Heart left ventricle (tissue), 13 donors: ENCODE measurements at regions not wholly inside any gene's neighbourhood (a gene's known extent, or its start where the extent isn't known, plus 50 kb on each side); places are given as distances from the start of the nearest gene placed in this dataset.

ENCODE experiments used
- POLR2A ChIP-seq, 2 donors: fragments of 450-650 bp; IDR thresholded peaks; one replicate each; pipeline ENCODE4 v1.6.1; 2017; ENCODE audit warnings: antibody characterized with exemption in 2 of 2, mild to moderate bottlenecking in 2 of 2, moderate library complexity in 2 of 2
- TF ChIP-seq, protein P1 (sequence below), 12 donors: fragments of 200-600 bp; sonication (generic) in 4 of 12; IDR thresholded peaks; one replicate each; pipeline versions ENCODE4 v1.5.0 to v1.8.0; 2018 to 2022; ENCODE audit warnings: antibody characterized with exemption in 12 of 12, mild to moderate bottlenecking in 5 of 12
- donor health status: ischemic (EF 13 %, LVEDD 7.1; RV severe dilation, severe dysfunction).
- donor health status: DM: no; HTN: yes; CAD: no.
- donor health status: DM: no; HTN: no; CAD: no.
- donor health status: ischemic (EF 25% LVEDD 6.9; RV normal size, moderate dysfunction).
- donor health status: ischemic (EF 25% LVEDD 5.7; RV mildly dilated, moderate dysfunction).
- donor health status: ischemic (EF 35%, LVEDD 5.7; RV mildly dilated, moderate dysfunction).
- donor health status: nonischemic (EF 11% LVEDD 7.7; RV severe dilation, severe dysfunction).
- donor health status: DM: yes; HTN: yes; CAD: no.
- donor health status: PGD.
- donor health status: ischemic (EF 29% LVEDD 5.4; RV normal size, mild dysfunction).
- donor health status: nonischemic (EF 23%, LVEDD 6.1; RV moderate dilation, normal function).

DNA sequence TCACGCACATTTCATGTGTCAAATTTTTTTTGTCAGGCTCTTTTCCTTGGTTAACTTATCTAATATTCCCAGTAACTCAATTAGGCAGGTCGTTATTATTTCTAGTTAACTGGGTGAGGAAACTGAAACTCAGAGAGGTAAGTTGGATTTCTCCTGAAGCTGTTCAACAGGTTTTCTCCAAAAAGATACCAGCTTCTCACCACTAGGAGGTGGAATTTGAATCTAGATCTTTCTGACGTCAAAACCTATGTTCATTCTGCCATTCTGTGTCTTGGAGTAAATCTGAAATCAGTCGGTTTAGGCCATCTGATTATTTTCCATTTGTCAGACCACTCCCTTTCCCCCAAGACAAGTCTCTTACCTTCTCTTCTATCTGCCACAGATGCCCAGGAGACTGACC lies 572.9 kb downstream of the ACTL7B start:
- TF ChIP-seq, protein P1, sequence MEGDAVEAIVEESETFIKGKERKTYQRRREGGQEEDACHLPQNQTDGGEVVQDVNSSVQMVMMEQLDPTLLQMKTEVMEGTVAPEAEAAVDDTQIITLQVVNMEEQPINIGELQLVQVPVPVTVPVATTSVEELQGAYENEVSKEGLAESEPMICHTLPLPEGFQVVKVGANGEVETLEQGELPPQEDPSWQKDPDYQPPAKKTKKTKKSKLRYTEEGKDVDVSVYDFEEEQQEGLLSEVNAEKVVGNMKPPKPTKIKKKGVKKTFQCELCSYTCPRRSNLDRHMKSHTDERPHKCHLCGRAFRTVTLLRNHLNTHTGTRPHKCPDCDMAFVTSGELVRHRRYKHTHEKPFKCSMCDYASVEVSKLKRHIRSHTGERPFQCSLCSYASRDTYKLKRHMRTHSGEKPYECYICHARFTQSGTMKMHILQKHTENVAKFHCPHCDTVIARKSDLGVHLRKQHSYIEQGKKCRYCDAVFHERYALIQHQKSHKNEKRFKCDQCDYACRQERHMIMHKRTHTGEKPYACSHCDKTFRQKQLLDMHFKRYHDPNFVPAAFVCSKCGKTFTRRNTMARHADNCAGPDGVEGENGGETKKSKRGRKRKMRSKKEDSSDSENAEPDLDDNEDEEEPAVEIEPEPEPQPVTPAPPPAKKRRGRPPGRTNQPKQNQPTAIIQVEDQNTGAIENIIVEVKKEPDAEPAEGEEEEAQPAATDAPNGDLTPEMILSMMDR (IDR thresholded peaks at IDR 0.05) = peak in 4 of 12 donors; percentile 9 to 23 (median 14)
- TF ChIP-seq POLR2A (IDR thresholded peaks at IDR 0.05) = no peak
